ENCODE measurements at regions not wholly inside any gene's neighbourhood (a gene's known extent, or its start where the extent isn't known, plus 50 kb on each side); places are given as distances from the start of the nearest gene placed in this dataset.
A peak's percentile ranks its signal among the peaks of the same experiment; 100 is the strongest.
"Not testable (repeated sequence)": the region's sequence is repeated elsewhere in the genome, so short reads cannot be mapped to it uniquely, and the experiment has no call there.

- H3K4me3 ChIP-seq, result no peak overlapping the region
- no peak overlapping the region for H3K27ac ChIP-seq
- H3K9me3 ChIP-seq (replicated peaks), result no peaks in the 10 kb centered on the region
- no peaks in the 10 kb centered on the region for H3K4me1 ChIP-seq
- H3K27me3 ChIP-seq, result no peaks in the 10 kb centered on the region
- H3K36me3 ChIP-seq, result no peaks in the 10 kb centered on the region
- no peak for DNase-seq
Observed at GRCh38 chr4:116244771-116245170, 840.6 kb downstream of the TRAM1L1 start.

DNA sequence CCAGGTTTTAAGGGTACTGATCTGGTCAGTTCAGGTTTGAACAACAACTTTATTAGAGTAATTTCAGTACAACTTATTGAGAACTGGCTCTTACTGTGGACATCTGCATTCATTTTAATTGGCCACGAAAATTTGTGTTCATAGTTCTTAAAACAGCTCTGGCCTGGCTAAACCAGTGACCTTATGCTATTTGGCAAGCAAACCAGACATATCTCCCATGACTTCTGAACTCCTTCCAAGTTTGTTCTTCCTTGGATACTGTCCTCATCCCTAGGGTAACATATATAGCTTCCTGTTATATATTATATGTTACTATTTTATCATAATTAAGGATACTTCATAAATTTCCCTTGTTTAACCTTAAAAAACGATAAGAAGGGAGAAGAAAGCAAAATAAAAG lies 841.9 kb downstream of the TRAM1L1 start:
- Histone ChIP-seq H3K36me3 (no peaks in the 10 kb centered on the region), H3K4me3 (no peak overlapping the region), H3K27ac (no peak overlapping the region), H3K9me3 (replicated peaks) (no peaks in the 10 kb centered on the region), H3K27me3 (no peaks in the 10 kb centered on the region), H3K4me1 (no peaks in the 10 kb centered on the region)
- no peak for DNase-seq

GRCh38 chr4:116233971-116234370 lies 851.4 kb downstream of the TRAM1L1 start:
- no peak for DNase-seq

DNA sequence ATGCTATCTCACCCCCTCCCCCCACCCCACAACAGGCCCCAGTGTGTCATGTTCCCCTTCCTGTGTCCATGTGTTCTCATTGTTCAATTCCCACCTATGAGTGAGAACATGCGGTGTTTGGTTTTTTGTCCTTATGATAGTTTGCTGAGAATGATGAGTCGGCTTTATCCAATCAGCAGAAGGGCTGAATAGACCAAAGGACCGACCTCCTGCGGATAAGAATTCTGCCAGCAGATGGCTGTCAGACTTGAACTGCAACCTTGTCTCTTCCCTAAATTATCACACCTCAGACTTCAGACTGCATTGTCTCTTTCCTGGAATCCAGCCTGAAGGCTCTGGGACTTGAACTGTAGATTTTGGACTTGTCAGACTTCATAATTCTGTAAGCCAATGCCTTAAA lies 853.4 kb downstream of the TRAM1L1 start:
- not testable (repeated sequence) for H3K27me3 ChIP-seq; H3K36me3 ChIP-seq; H3K27ac ChIP-seq; DNase-seq; H3K9me3 ChIP-seq (replicated peaks); H3K4me1 ChIP-seq; H3K4me3 ChIP-seq

More at GRCh38 chr4:116233971-116234370, 851.4 kb downstream of the TRAM1L1 start:
- Histone ChIP-seq H3K27me3 (peaks cover 4% of the 10 kb centered on the region; the same call in 1 of the 2 replicates), H3K36me3 (no peaks in the 10 kb centered on the region), H3K4me1 (no peaks in the 10 kb centered on the region), H3K4me3 (no peak overlapping the region), H3K9me3 (replicated peaks) (no peaks in the 10 kb centered on the region), H3K27ac (no peak overlapping the region)

DNA sequence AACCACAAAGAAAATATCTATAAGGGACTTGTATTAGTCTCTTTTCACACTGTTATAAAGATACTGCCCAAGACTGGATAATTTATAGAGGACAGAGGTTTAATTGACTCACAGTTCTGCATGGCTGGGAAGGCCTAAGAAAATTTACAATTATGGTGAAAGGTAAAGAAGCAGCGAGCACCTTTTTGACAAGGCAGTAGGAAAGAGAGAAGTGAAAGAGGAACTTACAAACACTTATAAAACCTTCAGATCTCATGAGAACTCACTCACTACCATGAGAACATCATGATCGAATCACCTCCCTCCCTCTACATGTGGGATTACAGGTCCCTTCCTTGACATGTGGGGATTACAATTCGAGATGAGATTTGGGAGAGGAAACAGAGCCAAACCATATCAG lies 856.0 kb downstream of the TRAM1L1 start:
- Histone ChIP-seq H3K4me1 (no peaks in the 10 kb centered on the region), H3K9me3 (replicated peaks) (no peaks in the 10 kb centered on the region), H3K27ac (no peak overlapping the region), H3K36me3 (no peaks in the 10 kb centered on the region), H3K4me3 (no peak overlapping the region), H3K27me3 (peaks cover 4% of the 10 kb centered on the region; the same call in 1 of the 2 replicates)
- DNase-seq, result no peak

GRCh38 chr4:116223040-116223732 lies 862.2 kb downstream of the TRAM1L1 start:
- Histone ChIP-seq H3K27me3 (no peaks in the 10 kb centered on the region), H3K9me3 (replicated peaks) (no peaks in the 10 kb centered on the region), H3K4me3 (no peak overlapping the region), H3K27ac (no peak overlapping the region), H3K36me3 (no peaks in the 10 kb centered on the region), H3K4me1 (no peaks in the 10 kb centered on the region)
- no peak for DNase-seq

GRCh38 chr4:116217781-116218180 lies 867.6 kb downstream of the TRAM1L1 start:
- H3K27me3 ChIP-seq, result no peaks in the 10 kb centered on the region
- H3K27ac ChIP-seq, result no peak overlapping the region
- no peaks in the 10 kb centered on the region for H3K9me3 ChIP-seq (replicated peaks)
- no peak for DNase-seq
- H3K4me1 ChIP-seq, result no peaks in the 10 kb centered on the region
- H3K4me3 ChIP-seq, result no peak overlapping the region
- H3K36me3 ChIP-seq, result no peaks in the 10 kb centered on the region

GRCh38 chr4:116215622-116216021 lies 869.8 kb downstream of the TRAM1L1 start:
- Histone ChIP-seq H3K27me3 (no peaks in the 10 kb centered on the region), H3K9me3 (replicated peaks) (no peaks in the 10 kb centered on the region), H3K36me3 (no peaks in the 10 kb centered on the region), H3K4me1 (no peaks in the 10 kb centered on the region), H3K27ac (no peak overlapping the region), H3K4me3 (no peak overlapping the region)
- no peak for DNase-seq

DNA sequence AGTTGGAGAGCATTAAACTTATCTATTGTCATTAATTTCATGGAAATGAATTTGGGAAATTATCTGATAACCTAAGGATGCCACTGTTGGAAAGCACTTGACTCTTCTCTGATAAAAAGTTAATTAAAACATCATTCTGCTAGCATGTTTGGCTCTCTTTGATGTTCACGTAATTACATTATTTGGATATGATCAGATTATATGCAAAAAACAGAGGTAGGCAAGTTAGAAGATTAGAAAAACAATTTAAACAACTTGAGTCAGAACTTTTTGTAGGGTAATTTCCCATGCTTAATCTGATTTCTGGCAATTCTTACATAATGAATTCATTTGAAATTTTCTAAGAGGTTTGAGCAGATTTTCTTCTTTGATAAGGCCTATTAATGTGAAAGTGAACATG lies 882.9 kb downstream of the TRAM1L1 start:
- Histone ChIP-seq H3K9me3 (replicated peaks) (no peaks in the 10 kb centered on the region; the same call in 1 of the 2 replicates), H3K27ac (no peak overlapping the region), H3K27me3 (no peaks in the 10 kb centered on the region), H3K4me1 (no peaks in the 10 kb centered on the region), H3K4me3 (no peak overlapping the region), H3K36me3 (no peaks in the 10 kb centered on the region)
- no peak for DNase-seq

GRCh38 chr4:116197317-116197809 lies 888.0 kb downstream of the TRAM1L1 start:
- Histone ChIP-seq H3K9me3 (replicated peaks) (no peaks in the 10 kb centered on the region; the same call in 1 of the 2 replicates), H3K27ac (no peak overlapping the region), H3K36me3 (no peaks in the 10 kb centered on the region), H3K4me1 (no peaks in the 10 kb centered on the region), H3K4me3 (no peak overlapping the region), H3K27me3 (no peaks in the 10 kb centered on the region; the same call in 1 of the 2 replicates)
- no peak for DNase-seq

GRCh38 chr4:116183241-116183640 lies 902.1 kb downstream of the TRAM1L1 start:
- no peaks in the 10 kb centered on the region for H3K9me3 ChIP-seq (replicated peaks)
- H3K27me3 ChIP-seq, result no peaks in the 10 kb centered on the region
- no peaks in the 10 kb centered on the region for H3K4me1 ChIP-seq
- H3K36me3 ChIP-seq, result no peaks in the 10 kb centered on the region
- DNase-seq, result no peak
- H3K4me3 ChIP-seq, result no peak overlapping the region
- no peak overlapping the region for H3K27ac ChIP-seq

DNA sequence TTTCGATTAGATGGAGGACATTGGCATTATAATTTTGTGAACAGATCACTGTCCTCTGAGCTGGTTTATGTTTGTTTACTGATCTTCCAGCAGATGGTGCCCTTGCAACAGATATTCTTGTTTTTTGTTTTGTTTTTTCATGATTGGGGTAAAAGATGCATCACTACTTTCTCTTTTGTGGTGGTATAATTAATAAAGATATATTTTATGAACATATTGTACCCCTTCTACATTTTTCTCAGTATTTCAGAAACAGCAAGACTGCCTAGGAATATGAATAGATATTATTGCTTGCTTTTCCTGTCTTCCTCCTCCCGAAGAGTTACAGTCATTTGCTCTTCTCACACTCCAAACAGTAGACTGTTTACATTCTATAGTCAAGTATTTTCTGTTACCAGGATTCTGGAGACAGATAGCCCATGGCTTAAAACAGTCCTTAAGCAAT lies 905.2 kb downstream of the TRAM1L1 start:
- H3K27ac ChIP-seq, result no peak overlapping the region
- H3K27me3 ChIP-seq, result no peaks in the 10 kb centered on the region
- H3K4me3 ChIP-seq, result peak overlapping the region; percentile 26
- H3K36me3 ChIP-seq, result no peaks in the 10 kb centered on the region
- H3K9me3 ChIP-seq (replicated peaks), result no peaks in the 10 kb centered on the region
- H3K4me1 ChIP-seq, result no peaks in the 10 kb centered on the region
- peak in 1 of 2 experiments; percentile 47 for DNase-seq

DNA sequence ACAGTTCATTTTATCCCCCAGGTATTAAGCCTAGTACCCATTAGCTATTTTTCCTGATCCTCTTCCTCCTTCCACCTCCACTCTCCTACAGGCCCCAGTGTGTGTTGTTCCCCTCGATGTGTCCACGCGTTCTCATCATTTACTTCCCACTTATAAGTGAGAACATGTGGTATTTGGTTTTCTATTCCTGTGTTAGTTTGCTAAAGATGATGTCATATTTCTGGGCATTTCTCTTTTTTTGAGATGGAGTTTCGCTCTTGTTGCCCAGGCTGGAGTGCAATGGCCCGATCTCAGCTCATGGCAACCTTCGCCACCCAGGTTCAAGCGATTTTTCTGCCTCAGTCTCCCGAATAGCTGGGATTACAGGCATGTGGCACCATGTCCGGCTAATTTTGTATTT lies 934.0 kb downstream of the TRAM1L1 start:
- not testable (repeated sequence) for H3K36me3 ChIP-seq; H3K27ac ChIP-seq; DNase-seq; H3K27me3 ChIP-seq; H3K4me3 ChIP-seq; H3K9me3 ChIP-seq (replicated peaks); H3K4me1 ChIP-seq

DNA sequence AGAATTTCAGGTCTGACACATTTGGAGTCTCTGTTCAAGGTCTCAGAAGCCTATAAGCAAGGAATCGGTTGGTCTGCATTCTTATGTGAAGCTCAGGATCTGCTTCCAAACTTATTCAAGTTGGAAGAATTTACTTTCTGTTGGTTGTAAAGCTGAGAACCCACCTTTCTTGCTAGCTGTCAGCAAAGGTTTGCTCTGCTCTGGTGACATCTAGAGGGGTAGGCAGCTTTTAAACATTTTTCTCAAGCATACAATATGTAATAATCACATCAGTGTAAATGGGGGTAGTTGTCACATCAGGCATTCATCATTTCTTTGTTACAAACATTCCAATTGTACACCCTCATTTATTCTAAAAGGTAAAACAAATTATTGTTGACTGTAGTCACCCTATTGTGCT lies 935.2 kb downstream of the TRAM1L1 start:
- H3K4me1 ChIP-seq, result no peaks in the 10 kb centered on the region
- H3K27ac ChIP-seq, result no peak overlapping the region
- no peaks in the 10 kb centered on the region for H3K9me3 ChIP-seq (replicated peaks)
- H3K36me3 ChIP-seq, result no peaks in the 10 kb centered on the region
- no peak overlapping the region for H3K4me3 ChIP-seq
- peak in 1 of 2 experiments; percentile 14 for DNase-seq
- no peaks in the 10 kb centered on the region for H3K27me3 ChIP-seq

GRCh38 chr4:116143198-116143597 lies 942.2 kb downstream of the TRAM1L1 start:
- Histone ChIP-seq H3K9me3 (replicated peaks) (no peaks in the 10 kb centered on the region), H3K27me3 (no peaks in the 10 kb centered on the region), H3K4me1 (no peaks in the 10 kb centered on the region), H3K4me3 (no peak overlapping the region), H3K27ac (no peak overlapping the region), H3K36me3 (no peaks in the 10 kb centered on the region)
- no peak for DNase-seq

GRCh38 chr4:116132946-116133345 lies 952.4 kb downstream of the TRAM1L1 start:
- no peak for DNase-seq
- no peaks in the 10 kb centered on the region for H3K36me3 ChIP-seq
- H3K27ac ChIP-seq, result no peak overlapping the region
- H3K4me3 ChIP-seq, result no peak overlapping the region
- H3K4me1 ChIP-seq, result no peaks in the 10 kb centered on the region
- H3K27me3 ChIP-seq, result no peaks in the 10 kb centered on the region
- no peaks in the 10 kb centered on the region for H3K9me3 ChIP-seq (replicated peaks)

Measured in SJCRH30 (cell line).